LNCaP clone FGC (cell line): ENCODE measurements at regions not wholly inside any gene's neighbourhood (a gene's known extent, or its start where the extent isn't known, plus 50 kb on each side); places are given as distances from the start of the nearest gene placed in this dataset.

Source experiments
- DNase-seq: peaks from one replicate; pipeline ENCODE4 v3.0.0-alpha.2; 2011; ENCODE audit warnings: low read depth
- H3K4me3 ChIP-seq: 2 replicates; pipeline ENCODE4 v1.5.1; 2011; ENCODE audit warnings: mild to moderate bottlenecking, low read depth, low read length, control low read depth
- CTCF ChIP-seq: IDR thresholded peaks from 2 replicates; pipeline ENCODE4 v1.5.1; 2012; ENCODE audit warnings: mild to moderate bottlenecking; ENCODE audit not compliant: control insufficient read depth, insufficient read depth; ENCODE audit errors: extremely low read depth

- TF ChIP-seq CTCF, result no peak
- no peak overlapping the region for H3K4me3 ChIP-seq
- no peak for DNase-seq
These were observed 593.5 kb downstream of the BCOR start for GRCh38 chrX:39504227-39504626.

- DNase-seq, result no peak
- no peak for TF ChIP-seq CTCF
- H3K4me3 ChIP-seq, result no peak overlapping the region
These were observed 592.9 kb downstream of the BCOR start for GRCh38 chrX:39504850-39505259.

- H3K4me3 ChIP-seq, result no peak overlapping the region
- TF ChIP-seq CTCF, result no peak
- DNase-seq, result no peak
These were observed 591.6 kb downstream of the BCOR start for GRCh38 chrX:39506131-39506530.

GRCh38 chrX:39507034-39507433 lies 590.7 kb downstream of the BCOR start:
- no peak for DNase-seq
- H3K4me3 ChIP-seq, result no peak overlapping the region
- TF ChIP-seq CTCF, result no peak

- H3K4me3 ChIP-seq, result no peak overlapping the region
- DNase-seq, result no peak
- TF ChIP-seq CTCF, result no peak
These were observed 590.0 kb downstream of the BCOR start for GRCh38 chrX:39507617-39508299.

GRCh38 chrX:39508300-39508692 lies 589.5 kb downstream of the BCOR start:
- TF ChIP-seq CTCF, result no peak
- DNase-seq, result no peak
- H3K4me3 ChIP-seq, result no peak overlapping the region

GRCh38 chrX:39509157-39509556 lies 588.6 kb downstream of the BCOR start:
- TF ChIP-seq CTCF, result no peak
- no peak overlapping the region for H3K4me3 ChIP-seq
- no peak for DNase-seq
